GM12878 (cell line): ENCODE measurements at regions not wholly inside any gene's neighbourhood (a gene's known extent, or its start where the extent isn't known, plus 50 kb on each side); places are given as distances from the start of the nearest gene placed in this dataset.

ENCODE experiments used
- ATAC-seq: fragments of 200-7000 bp; cut with Tn5 transposase; 3 replicates; pipeline ENCODE4 v1.9.1; 2020; ENCODE audit warnings: mild to moderate bottlenecking, moderate library complexity
- BruUV-seq: library from RNA; stranded (reverse); fragments of 400-500 nt; replicated peaks from 2 replicates; lab custom pipeline; 2021; lab: Mats Ljungman, UMichigan
- CTCF ChIA-PET: fragments of 300-600 bp; sonication (Branson Sonifier 250); formaldehyde crosslinking; extraction: SDS; loops from one replicate; lab custom pipeline; 2021; ENCODE audit warnings: inconsistent platforms; lab: Yijun Ruan, JAX
- POLR2A ChIA-PET: fragments of 350-600 bp; formaldehyde crosslinking; extraction: SDS; loops from one replicate; lab custom pipeline; 2021; ENCODE audit warnings: inconsistent platforms; lab: Charles Lee
- RAD21 ChIA-PET: fragments of 300-600 bp; sonication (Branson Sonifier 250); formaldehyde crosslinking; loops from one replicate; lab custom pipeline; 2023; ENCODE audit warnings: antibody characterized with exemption; ENCODE audit not compliant: unreplicated experiment; lab: Charles Lee
- SMC1A ChIA-PET: fragments of 300-600 bp; sonication (Branson Sonifier 250); formaldehyde crosslinking; loops from one replicate; lab custom pipeline; 2023; ENCODE audit not compliant: unreplicated experiment, uncharacterized antibody; lab: Charles Lee
- DNase-seq: peaks from one replicate; pipeline ENCODE4 v3.0.0-alpha.2; 2011; ENCODE audit warnings: low read depth, low spot score
- FAIRE-seq: peaks from 3 replicates; lab custom pipeline; 2011; peaks lifted over from hg19 to GRCh38; lab: Jason Lieb, UNC
- H2AFZ ChIP-seq: 2 replicates; pipeline ENCODE4 v1.6.0; 2011; ENCODE audit warnings: low read depth, low read length, control low read depth; ENCODE audit not compliant: control insufficient read depth
- H3K27ac ChIP-seq: 2 replicates; pipeline ENCODE4 v1.5.1; 2011; ENCODE audit warnings: control low read depth; ENCODE audit not compliant: control insufficient read depth, insufficient read depth
- H3K27me3 ChIP-seq, 2 experiments: replicated peaks in 1 of 2; 2 replicates each; pipeline versions ENCODE4 v1.6.0 to v1.6.1; 2011; ENCODE audit warnings: low read length in 1 of 2; ENCODE audit not compliant: control insufficient read depth in 2 of 2, insufficient read depth in 2 of 2
- H3K36me3 ChIP-seq, 2 experiments: 2 replicates each; pipeline ENCODE4 v1.5.1; 2011; ENCODE audit warnings: low read length in 1 of 2; ENCODE audit not compliant: control insufficient read depth in 2 of 2, insufficient read depth in 2 of 2
- H3K4me1 ChIP-seq: 2 replicates; pipeline ENCODE4 v1.6.1; 2011; ENCODE audit warnings: mild to moderate bottlenecking, low read length, moderate library complexity, mixed read lengths; ENCODE audit not compliant: control insufficient read depth, insufficient read depth
- H3K4me2 ChIP-seq: 2 replicates; pipeline ENCODE4 v1.6.0; 2011; ENCODE audit warnings: control low read depth; ENCODE audit not compliant: control insufficient read depth, insufficient read depth
- H3K4me3 ChIP-seq: fragments of 200-600 bp; sonication (generic); 2 replicates; pipeline ENCODE4 v1.5.1; 2016
- H3K79me2 ChIP-seq: 2 replicates; pipeline ENCODE4 v1.6.0; 2011; ENCODE audit warnings: low read length; ENCODE audit not compliant: control insufficient read depth, insufficient read depth
- H3K9ac ChIP-seq: 2 replicates; pipeline ENCODE4 v1.8.0; 2011; ENCODE audit warnings: low read length, control low read depth, mixed read lengths; ENCODE audit not compliant: control insufficient read depth, insufficient read depth
- H3K9me3 ChIP-seq: replicated peaks from 3 replicates; pipeline ENCODE4 v1.5.1; 2011; ENCODE audit warnings: mild to moderate bottlenecking, low read length; ENCODE audit not compliant: control insufficient read depth, insufficient read depth
- H4K20me1 ChIP-seq: 2 replicates; pipeline ENCODE4 v1.6.0; 2011; ENCODE audit not compliant: control insufficient read depth, insufficient read depth
- BCL11A ChIP-seq: IDR thresholded peaks from 2 replicates; pipeline ENCODE4 v1.6.1; 2011; ENCODE audit warnings: low read depth, low read length
- BMI1 ChIP-seq: fragments of 450-650 bp; IDR thresholded peaks from 2 replicates; pipeline ENCODE4 v1.6.1; 2016; ENCODE audit warnings: mild to moderate bottlenecking, moderate library complexity, borderline replicate concordance
- CHD1 ChIP-seq: IDR thresholded peaks from 2 replicates; pipeline ENCODE4 v1.6.1; 2012; ENCODE audit warnings: low read depth, low read length, improper control_type of control experiment
- HCFC1 ChIP-seq: fragments of 150-350 bp; IDR thresholded peaks from 2 replicates; pipeline ENCODE4 v1.6.1; 2014; ENCODE audit warnings: low read length
- HDGF ChIP-seq: fragments of 450-650 bp; IDR thresholded peaks from 2 replicates; pipeline ENCODE4 v1.6.1; 2016; ENCODE audit warnings: antibody characterized with exemption
- NFYB ChIP-seq: IDR thresholded peaks from 2 replicates; pipeline ENCODE4 v1.6.1; 2011; ENCODE audit warnings: low read depth, mild to moderate bottlenecking, low read length, improper control_type of control experiment, moderate library complexity; ENCODE audit not compliant: insufficient read depth
- PRDM15 ChIP-seq: fragments of 450-650 bp; formaldehyde crosslinking; IDR thresholded peaks from 2 replicates; pipeline ENCODE4 v1.4.0; 2020; ENCODE audit warnings: mild to moderate bottlenecking, moderate library complexity
- RB1 ChIP-seq: fragments of 450-650 bp; formaldehyde crosslinking; IDR thresholded peaks from 2 replicates; pipeline ENCODE4 v1.6.1; 2017; ENCODE audit warnings: mild to moderate bottlenecking, borderline replicate concordance
- REST ChIP-seq: IDR thresholded peaks from 2 replicates; pipeline ENCODE4 v1.6.1; 2012; ENCODE audit warnings: mild to moderate bottlenecking, low read depth, low read length
- SIX5 ChIP-seq: IDR thresholded peaks from 2 replicates; pipeline ENCODE4 v1.6.1; 2011; ENCODE audit warnings: mild to moderate bottlenecking, low read depth, low read length, moderate library complexity; ENCODE audit not compliant: severe bottlenecking
- TBL1XR1 ChIP-seq: IDR thresholded peaks from 2 replicates; pipeline ENCODE4 v1.6.1; 2012; ENCODE audit warnings: low read depth, low read length, improper control_type of control experiment
- ZBED1 ChIP-seq: IDR thresholded peaks from 2 replicates; pipeline ENCODE4 v1.6.1; 2016; ENCODE audit warnings: borderline replicate concordance
- WGBS: methylation state at CpG from one replicate; pipeline ENCODE4 v1.1.6; 2016; ENCODE audit warnings: low lambda C conversion rate; ENCODE audit not compliant: insufficient replicate concordance, insufficient coverage; ENCODE audit errors: missing lambda C conversion rate; 5-methylcytosine and 5-hydroxymethylcytosine counted together
- in situ Hi-C: fragments of 300-500 bp; cut with MboI; formaldehyde crosslinking; loops from 9 replicates; pipeline ENCODE4 v1.14.3; 2018; ENCODE audit warnings: mixed read lengths
- intact Hi-C: fragments of 100-400 bp; cut with micrococcal nuclease; formaldehyde crosslinking; loops from one replicate; pipeline ENCODE4 v1.14.2; 2022; ENCODE audit not compliant: unreplicated experiment
- TF ChIP-seq, protein P1 (sequence below): IDR thresholded peaks from 2 replicates; pipeline ENCODE4 v1.6.1; 2011; ENCODE audit warnings: borderline replicate concordance, low read depth, mild to moderate bottlenecking, moderate library complexity, low read length; ENCODE audit not compliant: insufficient read depth, poor library complexity, severe bottlenecking

DNA sequence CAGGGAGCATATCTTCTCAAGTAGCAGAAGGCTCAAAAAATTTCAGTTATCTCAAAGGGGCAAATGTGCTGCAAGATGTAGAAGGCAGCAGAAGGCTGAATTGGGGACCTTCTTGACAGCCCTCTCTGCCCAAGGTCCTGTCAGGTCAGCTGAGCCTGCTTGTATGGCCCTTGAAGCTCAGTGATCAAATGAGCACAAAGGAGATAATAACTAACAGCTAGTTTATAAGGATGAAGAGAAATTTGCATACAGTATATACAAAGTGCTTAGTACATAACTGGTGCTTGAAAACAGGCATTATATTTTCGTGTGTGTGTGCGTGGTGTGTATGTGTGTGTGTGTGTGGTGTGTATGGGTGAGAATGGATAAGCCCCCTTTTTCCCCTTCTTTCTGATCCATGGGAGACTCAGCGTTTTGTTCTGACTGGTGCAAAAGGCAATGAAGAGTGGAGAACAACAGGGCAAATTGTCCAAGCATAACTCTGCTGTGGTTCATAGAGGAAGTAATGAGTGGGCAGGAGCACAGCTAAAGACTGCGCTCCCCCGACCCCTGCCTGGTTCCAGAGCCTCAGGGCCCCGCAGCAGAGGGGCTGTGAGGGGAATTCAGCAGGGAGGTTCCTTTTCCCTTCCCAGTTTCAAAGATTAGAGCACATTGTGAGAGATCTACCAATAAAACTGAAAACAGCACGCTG is 356.8 kb upstream of the NR2F2 start (continued):
- TF ChIP-seq SIX5, result no peak
- no peak for TF ChIP-seq NFYB
- peak; percentile 91 for TF ChIP-seq HDGF
- TF ChIP-seq TBL1XR1, result no peak

DNA sequence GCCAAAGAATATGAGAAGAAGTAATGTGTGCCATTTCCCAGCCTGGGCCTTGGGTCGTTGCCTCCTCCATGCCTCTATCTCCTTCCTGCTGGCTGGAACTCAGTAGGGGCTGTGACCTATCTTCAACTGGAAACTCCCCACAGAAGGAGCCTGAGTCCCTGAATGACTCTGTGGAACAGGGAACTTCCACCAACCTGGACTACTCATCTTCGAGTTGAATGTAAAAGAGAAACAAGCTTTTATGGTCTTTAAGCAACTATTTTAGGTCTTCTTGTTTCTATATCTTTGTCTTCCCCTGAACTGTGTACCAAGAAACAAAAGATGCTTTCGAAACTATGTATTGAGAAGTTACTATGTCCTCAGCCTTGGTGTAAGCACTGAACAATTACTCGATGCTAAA is 355.3 kb upstream of the NR2F2 start:
- ChIA-PET SMC1A (interaction anchor here (1.1 to 2.8 kb wide), 6 partner anchors 9 to 83 kb away, joined by 3 to 21 read pairs (median 9); no protein-coding TSS in a partner anchor), POLR2A (interaction anchor here (0.8 kb wide), 1 partner anchor 13 kb away, joined by 4 read pairs; no protein-coding TSS in a partner anchor), CTCF (interaction anchor here (0.5 kb wide), 1 partner anchor 23 kb away, joined by 3 read pairs; no protein-coding TSS in a partner anchor), RAD21 (interaction anchor here (1.0 to 2.9 kb wide), 5 partner anchors 12 to 83 kb away, joined by 3 to 13 read pairs (median 3); no protein-coding TSS in a partner anchor)
- in situ Hi-C loops, result no loop called here
- Histone ChIP-seq H2AFZ (peak overlapping the region; percentile 37), H3K9me3 (peaks cover 1% of the 10 kb centered on the region; the same call in 2 of the 3 replicates), H3K4me1 (peaks cover 32% of the 10 kb centered on the region), H3K36me3 (no peaks in the 10 kb centered on the region), H4K20me1 (no peaks in the 10 kb centered on the region), H3K27ac (peak overlapping the region; percentile 84), H3K9ac (no peak overlapping the region), H3K4me3 (no peak overlapping the region), H3K27me3 (no peaks in the 10 kb centered on the region), H3K4me2 (peak overlapping the region; percentile 46), H3K79me2 (no peaks in the 10 kb centered on the region)
- peak; percentile 68 for DNase-seq
- ATAC-seq, result peak; percentile 76
- no TSS peak for BruUV-seq
- WGBS, result 1% methylated on average over 4 of the region's 4 CpGs
- intact Hi-C loops, result loop anchor here (2.0 kb wide), 1 partner anchor 64 kb away; no protein-coding TSS in a partner anchor
- FAIRE-seq, result peak; percentile 64
- TF ChIP-seq REST (no peak), BMI1 (no peak), PRDM15 (CRISPR knock-in tag) (no peak), ZBED1 (no peak), CHD1 (no peak), BCL11A (0 out of 2 replicates have a peak, but pooled peaks have one; percentile 43), RB1 (no peak), HCFC1 (no peak)
- TF ChIP-seq, protein P1, sequence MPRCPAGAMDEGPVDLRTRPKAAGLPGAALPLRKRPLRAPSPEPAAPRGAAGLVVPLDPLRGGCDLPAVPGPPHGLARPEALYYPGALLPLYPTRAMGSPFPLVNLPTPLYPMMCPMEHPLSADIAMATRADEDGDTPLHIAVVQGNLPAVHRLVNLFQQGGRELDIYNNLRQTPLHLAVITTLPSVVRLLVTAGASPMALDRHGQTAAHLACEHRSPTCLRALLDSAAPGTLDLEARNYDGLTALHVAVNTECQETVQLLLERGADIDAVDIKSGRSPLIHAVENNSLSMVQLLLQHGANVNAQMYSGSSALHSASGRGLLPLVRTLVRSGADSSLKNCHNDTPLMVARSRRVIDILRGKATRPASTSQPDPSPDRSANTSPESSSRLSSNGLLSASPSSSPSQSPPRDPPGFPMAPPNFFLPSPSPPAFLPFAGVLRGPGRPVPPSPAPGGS, result peak; percentile 42
